ENCODE measurements at regions not wholly inside any gene's neighbourhood (a gene's known extent, or its start where the extent isn't known, plus 50 kb on each side); places are given as distances from the start of the nearest gene placed in this dataset.
"Not testable (repeated sequence)": the region's sequence is repeated elsewhere in the genome, so short reads cannot be mapped to it uniquely, and the experiment has no call there.

GRCh38 chr5:60517094-60517694 lies 182.8 kb downstream of the DEPDC1B start:
- no peak for DNase-seq (ENCODE audit: low spot score)

GRCh38 chr5:60516688-60517087 lies 183.3 kb downstream of the DEPDC1B start:
- DNase-seq (ENCODE audit: low spot score): no peak

GRCh38 chr5:60514152-60514551 lies 185.8 kb downstream of the DEPDC1B start:
- DNase-seq (ENCODE audit: low spot score): no peak

GRCh38 chr5:60512117-60512516 lies 187.8 kb downstream of the DEPDC1B start:
- DNase-seq (ENCODE audit: low spot score): no peak

GRCh38 chr5:60510663-60511062 lies 189.3 kb downstream of the DEPDC1B start:
- no peak for DNase-seq (ENCODE audit: low spot score)

- no peak for DNase-seq (ENCODE audit: low spot score)
Observed at GRCh38 chr5:60510049-60510448, 189.9 kb downstream of the DEPDC1B start.

GRCh38 chr5:60509519-60509918 lies 190.4 kb downstream of the DEPDC1B start:
- no peak for DNase-seq (ENCODE audit: low spot score)

- DNase-seq (ENCODE audit: low spot score): no peak
Observed at GRCh38 chr5:60507687-60508086, 192.3 kb downstream of the DEPDC1B start.

GRCh38 chr5:60505373-60506171 lies 194.4 kb downstream of the DEPDC1B start:
- no peak for DNase-seq (ENCODE audit: low spot score)

- DNase-seq (ENCODE audit: low spot score): no peak
Observed at GRCh38 chr5:60504342-60504741, 195.6 kb downstream of the DEPDC1B start.

GRCh38 chr5:60503771-60504170 lies 196.2 kb downstream of the DEPDC1B start:
- no peak for DNase-seq (ENCODE audit: low spot score)

- DNase-seq (ENCODE audit: low spot score): no peak
Observed at GRCh38 chr5:60497706-60498500, 202.1 kb downstream of the DEPDC1B start.

- DNase-seq (ENCODE audit: low spot score): no peak
Observed at GRCh38 chr5:60495644-60496520, 204.1 kb downstream of the DEPDC1B start.

GRCh38 chr5:60494635-60495034 lies 205.3 kb downstream of the DEPDC1B start:
- DNase-seq (ENCODE audit: low spot score): no peak

GRCh38 chr5:60494144-60494543 lies 205.8 kb downstream of the DEPDC1B start:
- no peak for DNase-seq (ENCODE audit: low spot score)

- no peak for DNase-seq (ENCODE audit: low spot score)
Observed at GRCh38 chr5:60493372-60493771, 206.6 kb downstream of the DEPDC1B start.

GRCh38 chr5:60492958-60493357 lies 207.0 kb downstream of the DEPDC1B start:
- no peak for DNase-seq (ENCODE audit: low spot score)

GRCh38 chr5:60492358-60492757 lies 207.6 kb downstream of the DEPDC1B start:
- DNase-seq (ENCODE audit: low spot score): not testable (repeated sequence)

- no peak for DNase-seq (ENCODE audit: low spot score)
Observed at GRCh38 chr5:60490597-60491166, 209.3 kb downstream of the DEPDC1B start.

GRCh38 chr5:60489856-60490255 lies 210.1 kb downstream of the DEPDC1B start:
- DNase-seq (ENCODE audit: low spot score): no peak

- DNase-seq (ENCODE audit: low spot score): no peak
Observed at GRCh38 chr5:60489377-60489776, 210.6 kb downstream of the DEPDC1B start.

Measured in AG08395 (cell line).